GM18858 (cell line): ENCODE measurements at regions not wholly inside any gene's neighbourhood (a gene's known extent, or its start where the extent isn't known, plus 50 kb on each side); places are given as distances from the start of the nearest gene placed in this dataset.

Experiments used
- ATAC-seq: cut with Tn5 transposase; IDR thresholded peaks from one replicate; pipeline ENCODE4 v1.9.1; 2021; ENCODE audit not compliant: unreplicated experiment

GRCh38 chr16:51922476-51922875, 624.5 kb downstream of the TOX3 start:
- no peak for ATAC-seq

GRCh38 chr16:51919736-51920135, 627.2 kb downstream of the TOX3 start:
- no peak for ATAC-seq

GRCh38 chr16:51916814-51917213, 630.1 kb downstream of the TOX3 start:
- no peak for ATAC-seq

- no peak for ATAC-seq
These were observed 630.7 kb downstream of the TOX3 start for GRCh38 chr16:51916231-51916630.

GRCh38 chr16:51907680-51908079, 639.3 kb downstream of the TOX3 start:
- no peak for ATAC-seq

- ATAC-seq: no peak
These were observed 646.6 kb downstream of the TOX3 start for GRCh38 chr16:51900221-51900780.

GRCh38 chr16:51898872-51899271, 648.1 kb downstream of the TOX3 start:
- ATAC-seq: no peak

GRCh38 chr16:51896013-51896412, 650.9 kb downstream of the TOX3 start:
- ATAC-seq: no peak

GRCh38 chr16:51892293-51893007, 654.5 kb downstream of the TOX3 start:
- no peak for ATAC-seq

- no peak for ATAC-seq
These were observed 658.4 kb downstream of the TOX3 start for GRCh38 chr16:51888534-51888933.

- ATAC-seq: no peak
These were observed 658.9 kb downstream of the TOX3 start for GRCh38 chr16:51888016-51888415.

- ATAC-seq: no peak
These were observed 660.5 kb downstream of the TOX3 start for GRCh38 chr16:51886456-51886855.

GRCh38 chr16:51884773-51885172, 662.2 kb downstream of the TOX3 start:
- no peak for ATAC-seq

GRCh38 chr16:51881731-51882130, 665.2 kb downstream of the TOX3 start:
- no peak for ATAC-seq

- ATAC-seq: no peak
These were observed 666.2 kb downstream of the TOX3 start for GRCh38 chr16:51880776-51881175.

GRCh38 chr16:51877686-51878085, 669.3 kb downstream of the TOX3 start:
- no peak for ATAC-seq

- ATAC-seq: no peak
These were observed 670.0 kb downstream of the TOX3 start for GRCh38 chr16:51876934-51877333.

GRCh38 chr16:51876601-51876875, 670.4 kb downstream of the TOX3 start:
- no peak for ATAC-seq

- no peak for ATAC-seq
These were observed 670.9 kb downstream of the TOX3 start for GRCh38 chr16:51875834-51876600.

- no peak for ATAC-seq
These were observed 674.4 kb downstream of the TOX3 start for GRCh38 chr16:51872524-51872923.

GRCh38 chr16:51870296-51870854, 676.6 kb downstream of the TOX3 start:
- no peak for ATAC-seq

- ATAC-seq: no peak
These were observed 677.8 kb downstream of the TOX3 start for GRCh38 chr16:51869176-51869575.
